Endothelial cell of umbilical vein (primary cell): ENCODE measurements at regions not wholly inside any gene's neighbourhood (a gene's known extent, or its start where the extent isn't known, plus 50 kb on each side); places are given as distances from the start of the nearest gene placed in this dataset.

Experiments used
- CTCF ChIP-seq, 2 donors: IDR thresholded peaks; 1 replicate in 1 of 2; 2 replicates in 1 of 2; pipeline ENCODE4 v1.5.1; 2011; ENCODE audit warnings: low read length in 2 of 2, mild to moderate bottlenecking in 2 of 2, moderate library complexity in 2 of 2, control low read depth in 1 of 2, inconsistent platforms in 1 of 2, low read depth in 1 of 2; ENCODE audit not compliant: insufficient read depth in 1 of 2; ENCODE audit errors: extremely low read depth in 1 of 2
- EZH2 ChIP-seq: IDR thresholded peaks from 2 replicates; pipeline ENCODE4 v1.6.1; 2012; ENCODE audit warnings: borderline replicate concordance, low read depth, mild to moderate bottlenecking, moderate library complexity, low read length, inconsistent platforms; ENCODE audit not compliant: severe bottlenecking
- GATA2 ChIP-seq: IDR thresholded peaks from 2 replicates; pipeline ENCODE4 v1.7.0; 2011; ENCODE audit warnings: low read depth, mild to moderate bottlenecking, moderate library complexity, mixed read lengths, low read length; ENCODE audit not compliant: insufficient read length, insufficient read depth
- MAX ChIP-seq: IDR thresholded peaks from 2 replicates; pipeline ENCODE4 v1.6.1; 2011; ENCODE audit not compliant: insufficient read depth, insufficient read length
- MYC ChIP-seq: IDR thresholded peaks from one replicate; pipeline ENCODE4 v1.6.1; 2011; ENCODE audit warnings: mild to moderate bottlenecking, low read depth, low read length
- POLR2A ChIP-seq: IDR thresholded peaks from 2 replicates; pipeline ENCODE4 v1.6.1; 2012; ENCODE audit warnings: low read depth, mild to moderate bottlenecking, control low read depth, low read length
- POLR2AphosphoS5 ChIP-seq: IDR thresholded peaks from 2 replicates; pipeline ENCODE4 v1.6.1; 2012; ENCODE audit warnings: low read depth, mild to moderate bottlenecking, control low read depth, low read length, moderate library complexity; ENCODE audit not compliant: insufficient read depth

GRCh38 chr5:82509762-82510161 is 231.6 kb upstream of the RPS23 start:
- TF ChIP-seq EZH2 (no peak), GATA2 (no peak), CTCF (IDR thresholded peaks at IDR 0.05; ENCODE audit: extremely low read depth in 1 of 2, insufficient read depth in 1 of 2, low read depth in 1 of 2, low read length in 2 of 2) (no peak), POLR2AphosphoS5 (no peak), POLR2A (no peak), MYC (no peak), MAX (no peak)
